ENCODE measurements at regions not wholly inside any gene's neighbourhood (a gene's known extent, or its start where the extent isn't known, plus 50 kb on each side); places are given as distances from the start of the nearest gene placed in this dataset.

DNA sequence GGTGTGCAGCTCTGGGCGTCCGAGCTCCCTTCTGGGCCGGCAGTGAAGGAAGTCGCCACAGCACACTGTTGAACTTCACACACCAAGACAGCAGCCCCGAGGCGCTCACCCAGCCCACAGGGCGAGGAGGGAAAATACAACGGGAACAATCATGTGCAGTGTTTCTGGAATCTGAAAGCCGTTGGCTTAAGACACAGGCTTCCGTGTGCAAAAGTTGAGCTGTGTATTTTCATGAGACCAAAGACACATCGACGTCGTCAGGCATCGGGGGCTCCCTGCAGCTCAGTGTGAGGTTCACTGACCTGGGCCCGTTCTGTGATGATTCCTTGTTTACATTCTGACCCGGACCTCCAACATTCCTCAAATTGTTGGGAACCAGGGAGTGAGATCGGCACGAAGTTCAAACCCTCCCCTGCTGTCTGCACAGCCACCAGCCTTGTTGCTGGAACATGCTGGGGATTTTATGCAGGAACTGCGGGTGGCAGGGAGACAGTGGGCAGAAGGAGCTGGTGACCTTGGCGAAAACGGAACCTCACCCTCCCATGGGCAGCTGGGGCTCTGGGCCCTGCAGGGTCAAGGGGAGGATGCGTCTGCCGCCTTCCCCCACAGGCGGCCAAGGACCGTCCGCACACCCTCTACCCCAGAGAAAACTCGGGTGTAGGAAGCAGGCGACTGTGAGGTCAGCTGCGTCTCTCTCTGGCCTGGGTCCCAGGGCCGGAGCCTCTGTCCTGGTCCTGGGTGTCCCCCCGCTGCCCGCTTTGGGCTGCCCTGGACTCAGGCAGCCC lies 72.2 kb downstream of the METRNL start:
- Histone ChIP-seq H3K36me3 (ENCODE audit: control insufficient read depth, insufficient read depth, low read length, severe bottlenecking) (no peaks in the 10 kb centered on the region), H3K9ac (ENCODE audit: low read length) (no peak overlapping the region), H3K4me1 (ENCODE audit: control insufficient read depth, insufficient read depth, low read length) (no peaks in the 10 kb centered on the region), H3K4me3 (ENCODE audit: low read length) (no peak overlapping the region), H3K9me3 (ENCODE audit: control insufficient read depth, low read length) (no peaks in the 10 kb centered on the region), H3K27me3 (replicated peaks; ENCODE audit: control insufficient read depth, insufficient read depth, low read length) (peaks cover 3% of the 10 kb centered on the region)
- DNase-seq (ENCODE audit: low read depth), result no peak

DNA sequence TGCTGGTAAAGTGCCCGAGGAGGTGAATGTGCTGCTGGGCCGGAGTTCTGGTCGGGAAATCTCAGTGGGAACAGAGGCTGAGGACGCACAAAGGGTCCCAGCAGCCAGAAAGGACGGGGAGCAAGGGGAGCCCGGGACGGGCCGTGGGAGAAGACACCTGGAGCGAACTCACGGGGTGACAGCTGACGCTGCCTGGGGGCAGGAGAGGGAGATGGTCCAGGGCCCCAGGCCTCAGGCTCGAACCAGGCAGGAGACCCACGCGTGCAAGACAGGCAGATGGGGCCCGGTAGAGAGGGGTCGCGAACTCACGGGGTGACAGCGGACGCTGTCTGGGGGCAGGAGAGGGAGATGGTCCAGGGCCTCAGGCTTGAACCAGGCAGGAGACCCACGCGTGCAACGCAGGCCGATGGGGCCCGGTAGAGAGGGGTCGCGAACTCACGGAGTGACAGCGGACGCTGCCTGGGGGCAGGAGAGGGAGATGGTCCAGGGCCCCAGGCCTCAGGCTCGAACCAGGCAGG lies 72.9 kb downstream of the METRNL start:
- no peaks in the 10 kb centered on the region for H3K9me3 ChIP-seq (ENCODE audit: control insufficient read depth, low read length)
- no peaks in the 10 kb centered on the region for H3K36me3 ChIP-seq (ENCODE audit: control insufficient read depth, insufficient read depth, low read length, severe bottlenecking)
- H3K9ac ChIP-seq (ENCODE audit: low read length), result no peak overlapping the region
- peaks cover 3% of the 10 kb centered on the region for H3K27me3 ChIP-seq (replicated peaks; ENCODE audit: control insufficient read depth, insufficient read depth, low read length)
- no peak overlapping the region for H3K4me3 ChIP-seq (ENCODE audit: low read length)
- H3K4me1 ChIP-seq (ENCODE audit: control insufficient read depth, insufficient read depth, low read length), result no peaks in the 10 kb centered on the region
- no peak for DNase-seq (ENCODE audit: low read depth)

DNA sequence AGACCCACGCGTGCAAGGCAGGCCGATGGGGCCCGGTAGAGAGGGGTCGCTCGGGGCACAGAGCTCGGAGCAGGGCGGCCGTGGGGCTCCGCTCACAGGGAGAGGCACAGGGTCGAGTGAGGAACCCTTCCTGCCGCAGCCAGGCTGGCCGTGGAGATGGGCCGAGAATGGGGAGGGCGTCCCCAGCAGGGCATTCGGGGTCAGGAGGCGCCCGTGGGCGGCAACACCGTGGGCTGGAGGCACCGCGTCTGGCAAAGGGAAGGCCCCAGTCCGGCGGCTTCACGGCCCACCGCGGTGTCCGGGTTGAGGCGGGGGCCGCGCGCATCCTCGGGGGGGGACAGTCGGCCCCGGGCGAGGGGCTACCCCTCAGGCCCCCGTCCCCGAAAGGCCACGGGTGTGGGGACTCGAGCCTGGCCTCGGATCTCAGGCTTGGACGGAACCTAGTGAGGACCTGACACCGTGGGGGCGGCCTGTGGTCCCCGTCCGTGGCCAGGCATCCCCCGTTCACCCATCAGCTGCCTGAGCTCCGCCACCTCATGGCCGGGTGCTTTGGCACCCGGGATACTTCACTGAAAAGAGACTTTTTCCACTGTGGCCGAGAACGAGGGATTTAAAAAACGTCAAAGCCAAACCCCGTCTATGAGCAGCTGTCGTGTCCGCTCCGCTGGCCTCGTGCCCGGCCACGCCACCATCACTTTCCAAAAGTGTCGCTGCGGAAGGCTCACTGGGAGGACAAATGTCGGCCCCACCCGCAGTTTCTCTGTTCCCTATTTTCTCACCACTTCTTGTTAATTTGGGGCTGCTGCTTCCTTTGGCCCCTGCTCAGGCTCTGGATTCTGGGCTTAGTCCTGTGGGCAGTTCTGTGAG lies 73.6 kb downstream of the METRNL start:
- Histone ChIP-seq H3K36me3 (ENCODE audit: control insufficient read depth, insufficient read depth, low read length, severe bottlenecking) (no peaks in the 10 kb centered on the region), H3K4me3 (ENCODE audit: low read length) (no peak overlapping the region), H3K9ac (ENCODE audit: low read length) (no peak overlapping the region), H3K9me3 (ENCODE audit: control insufficient read depth, low read length) (no peaks in the 10 kb centered on the region), H3K4me1 (ENCODE audit: control insufficient read depth, insufficient read depth, low read length) (no peaks in the 10 kb centered on the region), H3K27me3 (replicated peaks; ENCODE audit: control insufficient read depth, insufficient read depth, low read length) (peaks cover 3% of the 10 kb centered on the region)
- no peak for DNase-seq (ENCODE audit: low read depth)

DNA sequence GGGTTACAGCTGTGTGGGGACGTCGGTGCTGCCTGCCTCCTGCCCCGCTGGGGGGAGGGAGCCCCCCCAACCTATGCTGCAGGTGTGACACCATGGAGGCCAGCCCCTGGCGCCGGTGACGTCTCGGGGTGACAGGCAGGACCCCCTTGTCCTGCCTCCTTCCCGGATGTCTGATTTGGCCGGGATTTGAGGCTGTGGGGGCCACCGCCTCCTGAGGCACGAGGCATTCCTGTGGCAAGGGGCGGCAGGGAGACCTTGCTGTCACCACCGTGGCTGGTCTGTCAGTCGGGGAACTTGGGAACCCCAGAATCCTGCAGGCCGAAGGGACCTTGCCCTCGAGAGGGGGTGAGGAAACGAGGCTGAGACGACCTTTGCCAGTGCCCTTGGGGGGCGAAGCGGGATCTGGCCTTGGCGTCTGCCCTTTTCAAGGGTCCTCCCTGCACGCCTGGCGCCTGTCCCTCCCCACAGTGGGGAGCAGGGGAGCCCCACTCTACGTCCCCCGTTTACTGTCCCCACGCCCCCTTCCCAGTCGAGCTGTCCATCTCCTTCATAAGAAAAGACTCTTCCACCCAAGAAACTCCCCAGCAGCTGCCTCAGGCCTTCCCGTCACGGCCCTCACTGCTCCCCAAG lies 74.4 kb downstream of the METRNL start:
- DNase-seq (ENCODE audit: low read depth), result no peak
- H3K9me3 ChIP-seq (ENCODE audit: control insufficient read depth, low read length), result no peaks in the 10 kb centered on the region
- no peaks in the 10 kb centered on the region for H3K36me3 ChIP-seq (ENCODE audit: control insufficient read depth, insufficient read depth, low read length, severe bottlenecking)

DNA sequence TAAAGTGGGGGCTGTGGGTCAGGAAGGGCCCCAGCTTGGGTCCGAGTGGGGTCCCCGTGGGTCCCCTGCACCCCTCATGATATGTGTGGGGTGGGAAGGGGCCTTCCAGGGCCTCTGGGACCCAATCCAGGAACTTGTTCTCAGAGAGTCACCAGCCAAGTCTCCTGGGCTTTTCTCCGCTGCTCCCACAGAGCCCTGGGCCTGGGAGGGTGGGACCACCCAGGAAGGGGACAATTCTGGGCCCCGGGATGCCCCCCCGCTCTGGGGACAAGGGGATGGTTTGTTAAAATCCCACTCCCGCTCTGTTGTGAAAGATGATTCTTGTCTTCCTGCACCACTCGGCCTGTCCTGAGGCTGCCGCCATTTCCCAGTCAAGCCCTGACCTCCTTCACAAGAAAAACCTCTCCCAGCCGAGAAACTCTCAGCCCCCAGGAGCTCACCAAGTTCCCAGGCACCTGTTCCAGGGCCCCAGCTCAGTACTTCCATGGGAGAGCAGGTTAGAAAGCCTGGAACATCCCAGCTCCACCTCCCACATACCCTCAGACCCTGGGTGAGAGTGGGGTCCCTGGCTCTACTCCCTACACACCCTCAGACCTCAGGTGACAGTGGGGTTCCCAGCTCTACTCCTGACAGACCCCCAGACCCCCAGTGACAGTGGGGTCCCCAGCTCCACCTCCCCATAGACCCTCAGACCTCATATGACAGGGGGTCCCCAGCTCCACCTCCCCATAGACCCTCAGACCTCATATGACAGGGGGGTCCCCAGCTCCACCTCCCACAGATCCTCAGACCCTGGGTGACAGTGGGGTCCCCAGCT lies 75.1 kb downstream of the METRNL start:
- no peak for DNase-seq (ENCODE audit: low read depth)
- Histone ChIP-seq H3K9ac (ENCODE audit: low read length) (no peak overlapping the region), H3K4me1 (ENCODE audit: control insufficient read depth, insufficient read depth, low read length) (no peaks in the 10 kb centered on the region), H3K27me3 (replicated peaks; ENCODE audit: control insufficient read depth, insufficient read depth, low read length) (peaks cover 3% of the 10 kb centered on the region), H3K9me3 (ENCODE audit: control insufficient read depth, low read length) (no peaks in the 10 kb centered on the region), H3K4me3 (ENCODE audit: low read length) (no peak overlapping the region), H3K36me3 (ENCODE audit: control insufficient read depth, insufficient read depth, low read length, severe bottlenecking) (no peaks in the 10 kb centered on the region)

More for the DNA sequence above, 74.4 kb downstream of the METRNL start:
- Histone ChIP-seq H3K9ac (ENCODE audit: low read length) (no peak overlapping the region), H3K4me1 (ENCODE audit: control insufficient read depth, insufficient read depth, low read length) (no peaks in the 10 kb centered on the region), H3K27me3 (replicated peaks; ENCODE audit: control insufficient read depth, insufficient read depth, low read length) (peaks cover 3% of the 10 kb centered on the region), H3K4me3 (ENCODE audit: low read length) (no peak overlapping the region)

DNA sequence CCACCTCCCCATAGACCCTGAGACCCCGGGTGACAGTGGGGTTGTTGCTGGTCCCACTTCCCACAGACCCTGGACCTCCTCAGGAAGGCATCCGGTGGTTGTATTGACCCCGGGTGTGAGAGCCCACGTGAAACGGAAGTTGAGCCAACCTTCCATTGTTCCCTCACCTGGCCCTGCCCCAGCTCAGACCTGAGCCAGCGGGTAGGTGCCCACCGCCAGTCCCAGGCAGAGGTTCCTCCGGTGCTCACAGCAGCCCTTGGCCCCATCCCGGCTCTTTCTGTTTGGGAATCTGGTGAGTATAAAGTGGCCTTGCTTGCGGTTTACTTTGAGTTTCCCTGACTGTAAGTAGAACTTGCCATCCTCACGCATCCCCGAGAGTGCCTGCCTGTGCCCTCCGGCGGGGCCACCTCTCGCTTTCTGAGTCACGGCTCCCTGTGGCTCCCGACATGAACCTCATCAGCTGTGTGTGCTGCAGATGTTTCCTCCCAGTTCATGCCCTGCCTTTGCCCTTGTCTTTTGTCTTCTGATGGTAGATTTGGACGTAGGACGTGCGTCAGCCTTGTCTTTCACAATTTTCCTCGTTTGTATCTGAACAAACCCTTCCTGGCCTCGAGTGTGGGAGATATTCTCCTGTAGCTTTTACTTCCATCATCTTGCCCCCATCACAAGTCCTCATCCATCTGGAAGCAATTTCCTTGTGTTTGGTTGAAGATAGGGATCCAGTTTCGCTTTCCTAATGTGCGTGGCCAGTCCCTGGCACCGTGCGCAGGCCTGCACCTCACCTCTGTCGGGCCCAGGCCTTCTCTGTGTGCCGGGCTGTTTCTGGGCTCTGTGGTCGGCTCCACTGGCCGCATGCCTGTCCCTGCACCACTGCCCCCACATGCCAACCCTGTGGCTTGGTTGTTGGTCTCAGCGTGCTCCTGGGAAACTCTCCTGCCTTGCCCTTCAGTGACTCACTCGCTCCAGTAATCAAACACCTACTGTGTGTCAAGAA lies 76.0 kb downstream of the METRNL start:
- H3K4me1 ChIP-seq (ENCODE audit: control insufficient read depth, insufficient read depth, low read length), result no peaks in the 10 kb centered on the region
- no peaks in the 10 kb centered on the region for H3K36me3 ChIP-seq (ENCODE audit: control insufficient read depth, insufficient read depth, low read length, severe bottlenecking)
- H3K9ac ChIP-seq (ENCODE audit: low read length), result no peak overlapping the region
- H3K9me3 ChIP-seq (ENCODE audit: control insufficient read depth, low read length), result no peaks in the 10 kb centered on the region
- DNase-seq (ENCODE audit: low read depth), result peak; percentile 96
- H3K4me3 ChIP-seq (ENCODE audit: low read length), result no peak overlapping the region
- H3K27me3 ChIP-seq (replicated peaks; ENCODE audit: control insufficient read depth, insufficient read depth, low read length), result peaks cover 3% of the 10 kb centered on the region

DNA sequence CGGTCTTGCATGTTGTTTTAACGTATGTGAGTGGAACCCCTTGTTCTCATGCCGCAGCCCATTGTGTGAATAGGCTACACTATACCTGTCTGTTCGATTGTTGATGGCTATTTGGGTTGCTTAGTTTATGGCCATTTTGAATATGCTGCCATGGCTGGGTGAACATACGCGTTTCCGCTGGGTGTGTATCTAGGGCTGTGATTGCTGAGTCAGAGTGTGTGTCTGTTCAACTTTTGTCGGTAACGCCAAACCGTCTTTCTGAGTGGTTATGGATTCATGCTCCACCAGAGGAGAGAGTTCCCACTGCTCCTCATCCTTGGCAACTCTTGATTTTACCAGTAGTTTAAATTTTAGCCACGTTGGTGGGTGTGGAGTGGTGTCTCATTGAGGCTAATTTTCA lies 77.0 kb downstream of the METRNL start:
- DNase-seq (ENCODE audit: low read depth), result no peak

DNA sequence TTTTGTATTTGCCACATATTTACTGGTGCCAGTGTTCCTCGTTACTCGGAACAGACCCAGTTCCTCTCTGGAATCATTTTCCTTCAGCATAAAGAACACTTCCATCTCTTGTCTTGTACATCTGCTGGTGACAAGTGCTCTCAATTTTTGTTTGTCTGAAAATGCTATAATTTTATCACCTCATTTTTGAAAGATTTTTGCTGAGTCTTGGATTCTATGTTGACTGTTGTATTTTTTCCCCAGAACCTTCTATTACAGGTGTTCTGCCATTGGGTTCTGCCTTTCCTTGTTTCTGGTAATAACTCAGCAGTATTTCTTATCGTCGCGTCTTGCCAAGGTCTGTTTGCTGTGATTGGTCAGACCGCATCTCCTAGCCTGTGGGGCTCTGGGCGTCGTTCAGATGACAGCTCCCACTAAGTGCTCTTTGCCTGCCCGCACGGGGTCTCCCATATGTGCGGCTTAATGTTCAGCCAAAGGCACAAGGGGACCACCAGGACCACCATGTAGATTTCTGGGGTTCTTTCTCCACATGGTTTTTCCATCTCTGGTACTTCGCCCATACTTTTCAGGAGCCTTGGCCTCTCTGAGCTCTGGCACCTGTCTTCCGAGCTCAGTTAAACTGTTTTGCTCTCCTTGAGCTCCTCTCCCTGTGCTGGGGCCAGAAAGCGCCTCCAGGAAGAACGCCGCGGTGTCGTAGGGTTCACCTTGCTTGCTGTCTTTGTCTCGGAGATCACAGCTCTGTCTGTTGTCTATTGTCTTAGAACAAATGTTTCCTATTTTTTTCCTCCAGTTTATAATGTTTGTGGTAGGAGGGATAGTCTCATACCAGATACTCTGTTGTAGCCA lies 80.0 kb downstream of the METRNL start:
- H3K27me3 ChIP-seq (replicated peaks; ENCODE audit: control insufficient read depth, insufficient read depth, low read length), result no peaks in the 10 kb centered on the region
- no peak overlapping the region for H3K9ac ChIP-seq (ENCODE audit: low read length)
- H3K4me3 ChIP-seq (ENCODE audit: low read length), result no peak overlapping the region
- H3K36me3 ChIP-seq (ENCODE audit: control insufficient read depth, insufficient read depth, low read length, severe bottlenecking), result no peaks in the 10 kb centered on the region
- no peaks in the 10 kb centered on the region for H3K9me3 ChIP-seq (ENCODE audit: control insufficient read depth, low read length)
- DNase-seq (ENCODE audit: low read depth), result no peak
- H3K4me1 ChIP-seq (ENCODE audit: control insufficient read depth, insufficient read depth, low read length), result peaks cover 7% of the 10 kb centered on the region

More for the DNA sequence above, 77.0 kb downstream of the METRNL start:
- H3K9me3 ChIP-seq (ENCODE audit: control insufficient read depth, low read length), result no peaks in the 10 kb centered on the region
- H3K4me1 ChIP-seq (ENCODE audit: control insufficient read depth, insufficient read depth, low read length), result peaks cover under 1% of the 10 kb centered on the region
- peaks cover 3% of the 10 kb centered on the region for H3K27me3 ChIP-seq (replicated peaks; ENCODE audit: control insufficient read depth, insufficient read depth, low read length)
- no peak overlapping the region for H3K9ac ChIP-seq (ENCODE audit: low read length)
- no peak overlapping the region for H3K4me3 ChIP-seq (ENCODE audit: low read length)
- no peaks in the 10 kb centered on the region for H3K36me3 ChIP-seq (ENCODE audit: control insufficient read depth, insufficient read depth, low read length, severe bottlenecking)

DNA sequence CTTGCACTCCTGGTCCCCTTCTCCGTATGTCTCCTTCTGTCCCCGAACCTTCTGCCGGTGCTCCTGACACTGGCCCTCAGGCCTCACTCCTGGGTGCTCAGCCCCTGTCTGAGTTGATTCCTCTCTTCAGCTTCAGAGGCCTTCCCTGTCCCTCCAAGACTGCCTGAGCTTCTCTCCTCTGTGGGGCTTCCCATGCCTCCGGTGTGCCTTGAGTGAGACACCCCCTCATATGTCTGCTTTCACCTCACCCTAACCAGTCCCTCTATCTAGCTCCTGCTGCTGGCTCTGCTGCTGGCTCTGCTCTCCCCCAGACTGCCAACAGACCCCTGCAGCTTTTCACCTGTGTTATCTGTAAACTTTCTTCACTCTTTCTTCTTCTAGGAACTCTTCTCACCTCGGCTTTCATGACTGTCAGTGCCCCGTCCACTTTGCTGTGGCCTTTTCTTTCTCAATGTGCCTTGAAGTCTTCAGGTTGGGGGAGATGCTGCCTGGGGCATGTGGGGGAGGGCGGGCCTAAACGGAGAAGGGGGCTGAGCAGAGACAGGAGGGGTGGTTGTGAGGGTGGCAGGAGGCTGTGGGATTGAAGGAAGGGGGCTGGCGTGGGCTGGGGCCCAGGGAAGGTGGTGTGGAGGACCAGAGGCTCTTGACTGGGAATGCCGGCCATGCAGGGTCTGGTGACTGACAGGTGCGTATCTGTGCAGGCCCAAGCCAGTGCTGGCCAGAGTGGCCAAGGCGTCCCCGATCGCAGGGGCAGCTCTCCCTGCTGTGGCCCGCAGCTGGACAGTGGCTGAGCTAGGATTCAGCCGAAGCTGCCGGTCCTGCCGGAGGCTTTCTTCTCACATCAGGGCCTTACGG lies 81.3 kb downstream of the METRNL start:
- DNase-seq (ENCODE audit: low read depth), result no peak
- Histone ChIP-seq H3K27me3 (replicated peaks; ENCODE audit: control insufficient read depth, insufficient read depth, low read length) (no peaks in the 10 kb centered on the region), H3K36me3 (ENCODE audit: control insufficient read depth, insufficient read depth, low read length, severe bottlenecking) (no peaks in the 10 kb centered on the region)

More for the DNA sequence above, 81.3 kb downstream of the METRNL start:
- Histone ChIP-seq H3K4me3 (ENCODE audit: low read length) (no peak overlapping the region), H3K4me1 (ENCODE audit: control insufficient read depth, insufficient read depth, low read length) (peaks cover 7% of the 10 kb centered on the region), H3K9ac (ENCODE audit: low read length) (no peak overlapping the region), H3K9me3 (ENCODE audit: control insufficient read depth, low read length) (peaks cover 7% of the 10 kb centered on the region)
